ENCODE measurements at regions not wholly inside any gene's neighbourhood (a gene's known extent, or its start where the extent isn't known, plus 50 kb on each side); places are given as distances from the start of the nearest gene placed in this dataset.
"Not testable (repeated sequence)": the region's sequence is repeated elsewhere in the genome, so short reads cannot be mapped to it uniquely, and the experiment has no call there.

DNA sequence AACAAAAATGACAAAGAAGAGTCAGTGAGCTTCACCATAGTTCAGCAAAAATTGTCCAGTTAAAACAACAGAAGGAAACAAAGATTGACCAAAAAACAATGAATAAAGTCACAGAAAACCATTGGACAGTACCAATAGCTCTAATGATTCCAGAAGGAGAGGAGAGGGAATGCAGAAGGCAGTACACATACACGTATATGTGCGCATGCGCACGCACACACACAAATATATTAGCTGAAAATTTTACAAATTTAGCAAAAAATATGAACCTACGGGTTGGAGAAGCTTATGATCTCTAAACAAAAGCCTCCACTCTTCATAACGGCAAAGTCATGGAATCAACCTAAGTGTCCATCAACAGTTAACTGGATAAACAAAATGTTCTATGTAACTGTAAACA lies 120.3 kb upstream of the MON1B start:
- no peak for DNase-seq

- DNase-seq, result no peak
These were observed 114.2 kb upstream of the MON1B start for GRCh38 chr16:77076839-77077238.

DNA sequence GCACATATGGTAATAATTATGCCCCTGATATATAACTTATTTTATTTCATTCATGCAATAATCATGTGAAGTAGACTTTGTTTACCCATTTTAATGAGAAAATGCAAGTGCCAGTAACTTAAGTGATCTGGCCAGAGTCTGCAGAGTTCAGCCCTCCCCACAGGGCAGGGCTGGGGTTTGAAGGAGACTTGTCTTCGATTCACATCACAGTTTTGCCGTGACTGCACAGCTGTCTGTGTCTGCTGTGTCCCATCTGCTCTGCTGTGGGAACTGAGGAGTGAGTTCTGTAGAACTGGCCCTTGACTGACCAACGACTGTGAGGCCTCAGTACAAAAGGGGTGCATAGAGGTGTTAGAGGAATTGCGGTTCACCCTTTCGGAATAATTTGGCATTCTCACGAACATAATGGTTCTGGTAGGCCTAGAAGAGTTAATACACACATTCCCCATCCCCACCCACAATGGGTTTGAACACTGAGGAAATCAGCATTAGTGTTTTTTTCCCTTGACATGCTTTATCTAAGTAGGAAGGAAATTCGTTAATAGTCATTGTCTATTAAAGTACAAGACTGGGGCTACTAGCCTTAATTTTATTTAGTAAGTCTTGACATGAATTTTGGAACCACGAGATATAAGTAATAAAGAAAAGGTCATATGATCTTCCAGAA lies 113.6 kb upstream of the MON1B start:
- no peak for DNase-seq

- no peak for DNase-seq
These were observed 105.0 kb upstream of the MON1B start for GRCh38 chr16:77085981-77086380.

GRCh38 chr16:77090062-77090461 lies 100.9 kb upstream of the MON1B start:
- DNase-seq, result no peak

DNA sequence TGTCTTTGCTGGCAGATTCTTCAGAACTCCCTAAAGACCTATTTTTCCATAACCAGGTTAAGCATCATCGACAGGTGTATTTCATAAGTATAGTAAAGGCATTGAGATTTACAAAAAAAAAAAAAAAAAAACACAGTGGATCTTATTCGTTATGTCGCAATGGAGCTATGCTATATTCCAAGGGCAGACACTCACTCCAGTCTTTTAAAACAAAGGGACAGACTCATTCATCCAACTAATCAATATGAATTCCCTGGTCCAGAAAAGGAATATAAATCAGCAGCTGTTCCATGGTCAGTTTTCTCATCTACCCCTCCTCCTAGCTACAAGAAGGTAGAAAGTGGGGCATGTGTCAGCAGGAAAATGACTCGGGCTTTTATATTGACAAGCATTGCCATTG lies 97.7 kb upstream of the MON1B start:
- DNase-seq, result no peak

- DNase-seq, result no peak
These were observed 97.0 kb upstream of the MON1B start for GRCh38 chr16:77093999-77094398.

GRCh38 chr16:77111056-77111565 lies 79.9 kb upstream of the MON1B start:
- DNase-seq, result peak; percentile 9

- DNase-seq, result no peak
These were observed 78.2 kb upstream of the MON1B start for GRCh38 chr16:77112746-77113145.

GRCh38 chr16:77113835-77114234 lies 77.2 kb upstream of the MON1B start:
- DNase-seq, result no peak

- DNase-seq, result not testable (repeated sequence)
These were observed 76.6 kb upstream of the MON1B start for GRCh38 chr16:77114361-77114760.

- DNase-seq, result no peak
These were observed 74.1 kb upstream of the MON1B start for GRCh38 chr16:77116856-77117255.

GRCh38 chr16:77117707-77118106 lies 73.3 kb upstream of the MON1B start:
- no peak for DNase-seq

DNA sequence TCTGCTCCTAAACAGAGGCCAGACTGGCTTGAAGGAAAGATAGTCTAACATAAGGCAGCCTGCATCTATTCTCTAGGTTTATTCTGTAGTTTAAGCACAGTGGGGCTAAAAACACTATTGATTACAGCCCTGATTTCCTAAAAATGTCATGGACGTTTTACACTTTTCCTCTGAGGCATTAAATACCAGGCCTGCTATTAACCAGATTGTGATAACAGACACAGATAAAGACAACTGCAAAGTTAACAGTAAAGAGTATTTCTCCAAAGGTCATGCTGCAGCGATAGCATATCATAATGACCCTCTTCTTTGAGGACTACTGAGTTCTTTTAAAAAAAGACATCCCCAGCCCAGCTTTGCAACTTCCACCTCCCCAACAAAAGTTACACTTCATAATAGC lies 59.6 kb upstream of the MON1B start:
- DNase-seq, result no peak

GRCh38 chr16:77132051-77132618 lies 58.9 kb upstream of the MON1B start:
- no peak for DNase-seq

DNA sequence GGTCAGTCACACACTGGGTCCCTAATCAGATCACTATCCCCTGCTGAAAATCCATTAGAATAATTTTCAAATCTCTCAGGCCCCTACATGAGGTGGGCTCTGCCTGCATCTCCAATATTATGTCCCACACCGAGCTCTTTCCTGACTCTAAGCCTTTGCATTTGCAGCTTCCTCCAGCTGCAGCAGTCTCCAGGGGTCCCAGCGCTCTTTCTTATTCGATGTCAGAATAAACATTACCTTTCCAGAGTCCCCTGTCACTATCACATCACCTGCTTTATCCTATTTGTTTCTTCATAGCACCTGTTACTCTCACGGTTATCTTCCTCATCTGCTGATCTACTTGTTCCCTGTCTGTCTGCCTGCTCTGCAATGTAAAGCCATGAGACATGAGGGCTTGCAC lies 57.3 kb upstream of the MON1B start:
- no peak for DNase-seq

- DNase-seq, result no peak
These were observed 53.9 kb upstream of the MON1B start for GRCh38 chr16:77137045-77137444.
